ENCODE measurements at regions not wholly inside any gene's neighbourhood (a gene's known extent, or its start where the extent isn't known, plus 50 kb on each side); places are given as distances from the start of the nearest gene placed in this dataset.

DNA sequence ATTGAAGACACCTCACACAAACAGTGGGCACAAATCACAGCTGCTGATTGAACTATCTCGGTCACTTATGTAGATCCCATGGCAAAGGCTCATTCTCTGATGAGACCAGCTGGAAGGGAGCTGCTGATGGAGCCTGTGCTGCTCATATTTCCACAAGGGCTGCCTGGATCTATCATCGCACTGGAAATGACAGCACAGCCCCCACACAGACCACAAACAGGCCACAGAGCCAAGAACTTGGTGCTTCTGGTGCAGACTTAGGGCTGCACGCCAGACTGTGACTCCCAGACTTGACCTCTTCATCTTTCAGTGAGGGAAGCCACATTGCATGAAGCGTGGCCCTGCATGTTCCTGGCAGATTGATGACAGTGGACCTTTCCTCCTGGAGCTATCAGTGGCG is 197.6 kb downstream of the MINAR1 start:
- no peaks in the 10 kb centered on the region for H3K36me3 ChIP-seq (ENCODE audit: control insufficient read depth in 2 of 4, insufficient read depth in 4 of 4, low read length in 3 of 4)
- no peak overlapping the region for H2AK5ac ChIP-seq (ENCODE audit: low read depth, low read length)
- POLR2A ChIA-PET (ENCODE audit: partially characterized antibody), result no interaction called here
- no peaks in the 10 kb centered on the region; the same call in 1 of the 2 replicates for H3K23me2 ChIP-seq (ENCODE audit: low read depth, low read length)
- DNase-seq (ENCODE audit: low read depth in 1 of 2, low spot score in 2 of 2), result no peak
- no peak overlapping the region for H2BK5ac ChIP-seq (ENCODE audit: low read depth, low read length)
- no peak for FAIRE-seq
- H3K79me1 ChIP-seq (ENCODE audit: low read depth, low read length), result no peaks in the 10 kb centered on the region
- no peaks in the 10 kb centered on the region for H3K4me1 ChIP-seq (replicated peaks in 1 of 4; ENCODE audit: control insufficient read depth in 3 of 4, insufficient read depth in 4 of 4, low read length in 3 of 4)
- no peak overlapping the region for H3K18ac ChIP-seq (ENCODE audit: extremely low read depth, low read length)
- H2BK12ac ChIP-seq (ENCODE audit: low read depth, low read length), result no peak overlapping the region
- no peaks in the 10 kb centered on the region for H4K20me1 ChIP-seq (replicated peaks in 1 of 2; ENCODE audit: control insufficient read depth in 1 of 2, insufficient read depth in 2 of 2, low read length in 2 of 2)
- H2BK20ac ChIP-seq (ENCODE audit: low read length), result no peak overlapping the region
- H3K56ac ChIP-seq (replicated peaks; ENCODE audit: insufficient read length, low read depth, low read length), result no peak overlapping the region
- H3K4ac ChIP-seq (replicated peaks; ENCODE audit: insufficient read length, low read depth, low read length), result no peak overlapping the region
- no peak overlapping the region for H2AFZ ChIP-seq (ENCODE audit: low read length)
- H3K23ac ChIP-seq (ENCODE audit: insufficient read length), result no peak overlapping the region
- H3K4me3 ChIP-seq (ENCODE audit: extremely low read depth in 1 of 4, insufficient read depth in 2 of 4, low read depth in 3 of 4, low read length in 4 of 4), result no peak overlapping the region
- H3K27me3 ChIP-seq (replicated peaks in 1 of 4; ENCODE audit: control insufficient read depth in 3 of 4, extremely low read depth in 1 of 4, insufficient read depth in 3 of 4, low read length in 3 of 4), result no peaks in the 10 kb centered on the region
- no peak overlapping the region for H4K8ac ChIP-seq (ENCODE audit: extremely low read depth, insufficient read depth, low read length)
- H3K4me2 ChIP-seq (ENCODE audit: insufficient read depth in 1 of 2, low read depth in 2 of 2, low read length in 2 of 2), result no peak overlapping the region
- no peak overlapping the region for H4K5ac ChIP-seq (ENCODE audit: insufficient read length, low read depth, low read length)
- WGBS, 2 experiments (ENCODE audit: extremely low coverage in 1 of 2, insufficient coverage in 1 of 2, insufficient read length in 1 of 2, insufficient replicate concordance in 2 of 2, low coverage in 1 of 2, low lambda C conversion rate in 2 of 2, missing lambda C conversion rate in 1 of 2), result 93% methylated on average over 5 of the region's 5 CpGs; no CpG with 5 or more reads in 1 of the 2 experiments
- H3K27ac ChIP-seq (ENCODE audit: low read depth, low read length), result no peak overlapping the region
- H2BK15ac ChIP-seq (ENCODE audit: low read length), result no peak overlapping the region
- H2BK120ac ChIP-seq (replicated peaks; ENCODE audit: low read depth, low read length), result no peak overlapping the region
- no peak overlapping the region for H3K9ac ChIP-seq (replicated peaks in 1 of 4; ENCODE audit: extremely low read depth in 1 of 4, low read depth in 3 of 4, low read length in 3 of 4)
- H3K9me3 ChIP-seq (ENCODE audit: insufficient read depth in 2 of 2, low read depth in 1 of 2, low read length in 1 of 2), result no peaks in the 10 kb centered on the region
- no peak for TF ChIP-seq TCF12 (IDR thresholded peaks at IDR 0.05; ENCODE audit: low read depth, low read length)
- no peaks in the 10 kb centered on the region for H3K79me2 ChIP-seq (ENCODE audit: control insufficient read depth in 1 of 2, insufficient read depth in 2 of 2, low read length in 2 of 2)
- CTCF ChIA-PET (ENCODE audit: partially characterized antibody), result interaction anchor here (1.4 to 2.2 kb wide), 3 partner anchors 33 to 248 kb away, joined by 4 to 9 read pairs (median 6); no protein-coding TSS in a partner anchor
- H3K14ac ChIP-seq (ENCODE audit: insufficient read length), result no peak overlapping the region
- no peak overlapping the region for H4K91ac ChIP-seq (replicated peaks; ENCODE audit: insufficient read length, low read length)

Measured in H1 (cell line).